ENCODE measurements at regions not wholly inside any gene's neighbourhood (a gene's known extent, or its start where the extent isn't known, plus 50 kb on each side); places are given as distances from the start of the nearest gene placed in this dataset.

- no peak for TF ChIP-seq MYC (IDR thresholded peaks at IDR 0.05; ENCODE audit: low read depth, low read length)
- TF ChIP-seq CTCF (IDR thresholded peaks at IDR 0.05; ENCODE audit: low read depth, low read length) = no peak
Observed at GRCh38 chr5:159508344-159508743, 178.1 kb upstream of the IL12B start.
